HUES6 (cell line): ENCODE measurements at regions not wholly inside any gene's neighbourhood (a gene's known extent, or its start where the extent isn't known, plus 50 kb on each side); places are given as distances from the start of the nearest gene placed in this dataset.
"Not testable (repeated sequence)": the region's sequence is repeated elsewhere in the genome, so short reads cannot be mapped to it uniquely, and the experiment has no call there.

Experiments used
- H3K27ac ChIP-seq: 2 replicates; pipeline ENCODE4 v1.7.0; 2013; ENCODE audit warnings: low read depth, mild to moderate bottlenecking, low read length, inconsistent platforms
- H3K27me3 ChIP-seq: 2 replicates; pipeline ENCODE4 v1.6.1; 2013; ENCODE audit warnings: low read length; ENCODE audit not compliant: control insufficient read depth, insufficient read depth
- H3K36me3 ChIP-seq: 2 replicates; pipeline ENCODE4 v1.6.1; 2013; ENCODE audit warnings: low read length; ENCODE audit not compliant: control insufficient read depth, insufficient read depth
- H3K4me1 ChIP-seq: 2 replicates; pipeline ENCODE4 v1.6.1; 2013; ENCODE audit warnings: low read length; ENCODE audit not compliant: control insufficient read depth, insufficient read depth
- H3K4me3 ChIP-seq: 2 replicates; pipeline ENCODE4 v1.5.1; 2013; ENCODE audit warnings: low read depth, low read length
- H3K9ac ChIP-seq: one replicate; pipeline ENCODE4 v1.6.1; 2013; ENCODE audit warnings: mild to moderate bottlenecking, low read length
- H3K9me3 ChIP-seq: 2 replicates; pipeline ENCODE4 v1.6.1; 2013; ENCODE audit warnings: low read depth, low read length; ENCODE audit not compliant: control insufficient read depth, insufficient read depth

GRCh38 chr1:221527886-221528624, 213.8 kb downstream of the DUSP10 start:
- Histone ChIP-seq H3K36me3 (no peaks in the 10 kb centered on the region), H3K9ac (no peak overlapping the region), H3K27ac (no peak overlapping the region), H3K4me3 (no peak overlapping the region), H3K9me3 (no peaks in the 10 kb centered on the region), H3K27me3 (no peaks in the 10 kb centered on the region), H3K4me1 (no peaks in the 10 kb centered on the region)

GRCh38 chr1:221530159-221530558, 211.7 kb downstream of the DUSP10 start:
- H3K27ac ChIP-seq, H3K9ac ChIP-seq, H3K36me3 ChIP-seq, H3K9me3 ChIP-seq, H3K4me1 ChIP-seq, H3K27me3 ChIP-seq, H3K4me3 ChIP-seq: not testable (repeated sequence)

GRCh38 chr1:221530791-221531190, 211.1 kb downstream of the DUSP10 start:
- H3K27me3 ChIP-seq = no peaks in the 10 kb centered on the region
- H3K4me3 ChIP-seq = no peak overlapping the region
- H3K36me3 ChIP-seq = no peaks in the 10 kb centered on the region
- no peak overlapping the region for H3K27ac ChIP-seq
- no peak overlapping the region for H3K9ac ChIP-seq
- H3K9me3 ChIP-seq = no peaks in the 10 kb centered on the region
- H3K4me1 ChIP-seq = no peaks in the 10 kb centered on the region

- H3K36me3 ChIP-seq = no peaks in the 10 kb centered on the region
- no peaks in the 10 kb centered on the region for H3K9me3 ChIP-seq
- no peak overlapping the region for H3K4me3 ChIP-seq
- no peak overlapping the region for H3K9ac ChIP-seq
- no peaks in the 10 kb centered on the region for H3K27me3 ChIP-seq
- H3K27ac ChIP-seq = no peak overlapping the region
- H3K4me1 ChIP-seq = no peaks in the 10 kb centered on the region
These were observed 209.7 kb downstream of the DUSP10 start for GRCh38 chr1:221532071-221532773.

GRCh38 chr1:221541296-221541695, 200.6 kb downstream of the DUSP10 start:
- Histone ChIP-seq H3K9me3 (no peaks in the 10 kb centered on the region; the same call in 1 of the 2 replicates), H3K4me3 (no peak overlapping the region), H3K4me1 (peaks cover 10% of the 10 kb centered on the region), H3K36me3 (no peaks in the 10 kb centered on the region), H3K27ac (no peak overlapping the region), H3K27me3 (no peaks in the 10 kb centered on the region), H3K9ac (no peak overlapping the region)

- H3K36me3 ChIP-seq = no peaks in the 10 kb centered on the region
- no peak overlapping the region for H3K9ac ChIP-seq
- H3K27me3 ChIP-seq = no peaks in the 10 kb centered on the region
- no peak overlapping the region for H3K27ac ChIP-seq
- H3K4me1 ChIP-seq = peaks cover 10% of the 10 kb centered on the region
- H3K4me3 ChIP-seq = no peak overlapping the region
- H3K9me3 ChIP-seq = no peaks in the 10 kb centered on the region; the same call in 1 of the 2 replicates
These were observed 198.3 kb downstream of the DUSP10 start for GRCh38 chr1:221543529-221544120.

GRCh38 chr1:221548942-221549341, 192.9 kb downstream of the DUSP10 start:
- no peaks in the 10 kb centered on the region for H3K36me3 ChIP-seq
- H3K27me3 ChIP-seq = no peaks in the 10 kb centered on the region
- no peaks in the 10 kb centered on the region for H3K9me3 ChIP-seq
- no peaks in the 10 kb centered on the region for H3K4me1 ChIP-seq
- H3K27ac ChIP-seq = no peak overlapping the region
- H3K9ac ChIP-seq = no peak overlapping the region
- H3K4me3 ChIP-seq = no peak overlapping the region

- no peaks in the 10 kb centered on the region for H3K4me1 ChIP-seq
- no peaks in the 10 kb centered on the region for H3K9me3 ChIP-seq
- no peak overlapping the region for H3K4me3 ChIP-seq
- H3K27me3 ChIP-seq = no peaks in the 10 kb centered on the region
- H3K27ac ChIP-seq = no peak overlapping the region
- H3K36me3 ChIP-seq = no peaks in the 10 kb centered on the region
- no peak overlapping the region for H3K9ac ChIP-seq
These were observed 192.1 kb downstream of the DUSP10 start for GRCh38 chr1:221549815-221550214.

GRCh38 chr1:221552792-221553191, 189.1 kb downstream of the DUSP10 start:
- H3K27ac ChIP-seq, H3K36me3 ChIP-seq, H3K9me3 ChIP-seq, H3K4me1 ChIP-seq, H3K9ac ChIP-seq, H3K4me3 ChIP-seq, H3K27me3 ChIP-seq: not testable (repeated sequence)

GRCh38 chr1:221555689-221556433, 186.0 kb downstream of the DUSP10 start:
- H3K9me3 ChIP-seq = no peaks in the 10 kb centered on the region
- no peaks in the 10 kb centered on the region for H3K27me3 ChIP-seq
- H3K4me3 ChIP-seq = no peak overlapping the region
- H3K36me3 ChIP-seq = no peaks in the 10 kb centered on the region
- no peaks in the 10 kb centered on the region for H3K4me1 ChIP-seq
- no peak overlapping the region for H3K9ac ChIP-seq
- no peak overlapping the region for H3K27ac ChIP-seq

- Histone ChIP-seq H3K4me1 (no peaks in the 10 kb centered on the region), H3K36me3 (no peaks in the 10 kb centered on the region), H3K4me3 (no peak overlapping the region), H3K9ac (no peak overlapping the region), H3K9me3 (no peaks in the 10 kb centered on the region), H3K27me3 (no peaks in the 10 kb centered on the region), H3K27ac (no peak overlapping the region)
These were observed 185.5 kb downstream of the DUSP10 start for GRCh38 chr1:221556435-221556834.
